ENCODE measurements at regions not wholly inside any gene's neighbourhood (a gene's known extent, or its start where the extent isn't known, plus 50 kb on each side); places are given as distances from the start of the nearest gene placed in this dataset.
"Not testable (repeated sequence)": the region's sequence is repeated elsewhere in the genome, so short reads cannot be mapped to it uniquely, and the experiment has no call there.

DNA sequence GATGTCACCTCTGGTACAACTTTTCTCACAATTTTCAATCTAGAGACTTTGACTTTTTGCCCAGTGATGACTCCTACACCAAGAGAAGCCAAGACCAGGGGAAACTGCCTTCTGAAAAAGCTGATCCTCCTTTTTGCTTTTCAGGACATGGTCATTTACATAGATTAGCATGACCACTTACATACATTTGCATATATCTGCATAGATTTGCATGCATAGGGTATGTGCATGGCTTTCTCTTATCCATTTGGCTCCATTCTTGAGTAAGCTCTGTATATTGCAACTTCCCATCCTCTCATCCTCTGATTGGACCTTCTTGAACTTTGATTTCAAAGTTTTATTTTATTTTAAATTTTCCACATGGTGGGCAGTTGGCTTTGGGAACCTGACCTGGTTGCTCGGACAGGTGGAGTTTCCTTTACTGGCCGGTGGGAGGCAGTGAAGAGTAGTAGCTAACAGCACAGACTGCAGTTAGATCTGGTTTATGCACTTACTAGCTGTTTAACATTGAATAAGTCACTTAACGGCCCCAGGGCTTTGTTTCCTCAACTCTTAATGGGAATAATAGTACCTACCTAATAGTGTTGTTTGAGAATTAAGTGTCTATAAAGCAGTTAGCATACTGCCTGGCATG is 92.9 kb downstream of the GPR139 start:
- Mint-ChIP-seq H3K27ac (ENCODE audit: low read depth) (no peak overlapping the region), H3K36me3 (ENCODE audit: insufficient read depth) (no peaks in the 10 kb centered on the region), H3K9me3 (no peaks in the 10 kb centered on the region), H3K27me3 (peaks cover 28% of the 10 kb centered on the region), H3K4me1 (no peaks in the 10 kb centered on the region), H3K4me3 (no peak overlapping the region)
- ATAC-seq (replicated peaks; ENCODE audit: extremely low read depth, poor library complexity, severe bottlenecking) = no peak
- DNase-seq (ENCODE audit: low spot score in 2 of 2) = no peak

- ATAC-seq (replicated peaks; ENCODE audit: extremely low read depth, poor library complexity, severe bottlenecking) (no peak), DNase-seq (ENCODE audit: low spot score in 2 of 2) (no peak)
- no peaks in the 10 kb centered on the region for H3K4me1 Mint-ChIP-seq
- no peak overlapping the region for H3K27ac Mint-ChIP-seq (ENCODE audit: low read depth)
- no peaks in the 10 kb centered on the region for H3K36me3 Mint-ChIP-seq (ENCODE audit: insufficient read depth)
- no peaks in the 10 kb centered on the region for H3K9me3 Mint-ChIP-seq
- peaks cover 36% of the 10 kb centered on the region for H3K27me3 Mint-ChIP-seq
- no peak overlapping the region for H3K4me3 Mint-ChIP-seq
Observed at GRCh38 chr16:19979638-19980037, 94.1 kb downstream of the GPR139 start.

GRCh38 chr16:19974607-19975006 is 90.0 kb upstream of the GPRC5B start:
- Mint-ChIP-seq H3K4me3 (no peak overlapping the region), H3K27ac (ENCODE audit: low read depth) (no peak overlapping the region), H3K9me3 (no peaks in the 10 kb centered on the region), H3K36me3 (ENCODE audit: insufficient read depth) (no peaks in the 10 kb centered on the region), H3K4me1 (no peaks in the 10 kb centered on the region), H3K27me3 (peaks cover 35% of the 10 kb centered on the region)
- no peak for ATAC-seq (replicated peaks; ENCODE audit: extremely low read depth, poor library complexity, severe bottlenecking)
- DNase-seq (ENCODE audit: low spot score in 2 of 2) = no peak

DNA sequence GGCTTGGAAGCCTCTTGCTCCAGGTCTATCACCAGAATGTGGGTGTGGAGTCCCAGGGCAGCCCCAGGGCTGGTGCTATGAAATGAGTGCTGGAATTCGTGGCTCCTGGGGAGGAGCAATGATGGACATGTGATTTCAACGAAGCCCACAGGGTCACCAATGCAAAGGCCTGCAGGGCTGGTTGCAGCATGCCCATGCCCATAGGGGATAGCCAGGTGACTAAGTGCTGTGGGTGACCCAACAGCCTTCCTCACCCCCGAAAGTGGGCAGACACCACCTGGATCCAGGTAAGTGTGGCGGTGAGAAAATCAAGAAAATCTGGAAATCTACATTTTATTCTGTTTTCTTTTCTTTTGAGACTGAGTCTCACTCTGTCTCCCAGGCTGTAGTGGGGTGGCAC is 87.5 kb upstream of the GPRC5B start:
- ATAC-seq (replicated peaks; ENCODE audit: extremely low read depth, poor library complexity, severe bottlenecking) (no peak), DNase-seq (ENCODE audit: low spot score in 2 of 2) (no peak)
- Mint-ChIP-seq H3K27ac (ENCODE audit: low read depth) (no peak overlapping the region), H3K27me3 (peaks cover 46% of the 10 kb centered on the region), H3K36me3 (ENCODE audit: insufficient read depth) (no peaks in the 10 kb centered on the region), H3K4me1 (no peaks in the 10 kb centered on the region), H3K9me3 (no peaks in the 10 kb centered on the region), H3K4me3 (no peak overlapping the region)

DNA sequence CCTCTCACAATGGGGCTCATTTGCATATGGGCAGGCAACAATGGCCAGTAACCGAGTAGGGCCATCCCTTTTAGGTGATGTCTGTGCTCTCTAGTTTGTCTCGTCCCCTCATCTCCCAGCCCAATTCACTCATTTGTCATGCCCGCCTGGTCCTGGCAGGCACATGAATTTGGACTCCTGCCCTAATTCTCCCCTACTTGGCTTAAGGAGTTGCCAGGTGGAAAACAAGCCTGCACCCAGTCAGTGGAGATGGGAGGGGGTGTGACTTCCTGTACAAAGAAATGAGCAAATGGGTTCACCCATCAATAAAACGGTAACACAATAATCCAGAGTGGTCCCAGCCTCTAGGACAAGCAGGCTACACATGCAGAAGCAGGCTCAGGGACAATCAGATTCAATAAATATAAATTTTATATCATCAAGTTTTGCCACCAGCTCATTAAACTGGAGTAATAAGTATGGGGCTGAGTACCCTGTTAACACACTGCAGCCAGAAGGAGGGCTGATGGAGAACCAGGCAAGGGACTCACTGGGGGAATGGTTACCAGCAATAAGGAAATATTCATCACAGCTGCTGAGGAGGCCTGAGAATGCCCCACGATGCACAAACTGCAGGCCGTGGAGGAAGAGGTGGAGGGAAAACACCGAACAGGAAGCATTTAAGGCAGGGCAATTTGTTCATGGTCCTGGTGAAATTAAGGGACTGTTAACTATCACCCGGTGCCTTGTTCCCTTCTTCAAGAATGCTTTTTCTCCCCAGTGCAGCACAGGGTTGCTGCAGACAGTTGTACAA is 84.4 kb upstream of the GPRC5B start:
- Mint-ChIP-seq H3K9me3 (no peaks in the 10 kb centered on the region), H3K27ac (ENCODE audit: low read depth) (no peak overlapping the region), H3K4me3 (no peak overlapping the region), H3K4me1 (no peaks in the 10 kb centered on the region), H3K36me3 (ENCODE audit: insufficient read depth) (no peaks in the 10 kb centered on the region), H3K27me3 (peaks cover 43% of the 10 kb centered on the region)
- DNase-seq (ENCODE audit: low spot score in 2 of 2) (no peak), ATAC-seq (replicated peaks; ENCODE audit: extremely low read depth, poor library complexity, severe bottlenecking) (no peak)

DNA sequence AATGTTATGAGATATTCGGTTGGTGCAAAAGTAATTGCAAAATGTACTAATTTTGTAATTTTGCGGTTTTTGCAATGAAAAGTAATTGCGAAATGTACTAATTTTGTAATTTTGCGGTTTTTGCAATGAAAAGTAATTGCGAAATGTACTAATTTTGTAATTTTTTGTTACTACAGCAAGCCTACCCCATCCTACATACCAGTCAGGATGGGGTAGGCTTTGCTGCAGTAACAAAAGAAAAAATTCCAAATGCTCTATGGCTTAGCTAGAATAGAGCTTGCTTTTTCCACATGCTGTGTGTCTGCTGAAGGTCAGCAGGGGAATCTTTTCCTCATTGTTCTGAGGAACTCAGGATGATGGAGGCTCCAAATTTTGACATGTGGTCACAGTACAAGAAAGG is 83.3 kb upstream of the GPRC5B start:
- peaks cover 43% of the 10 kb centered on the region for H3K27me3 Mint-ChIP-seq
- ATAC-seq (replicated peaks; ENCODE audit: extremely low read depth, poor library complexity, severe bottlenecking) = no peak
- no peaks in the 10 kb centered on the region for H3K36me3 Mint-ChIP-seq (ENCODE audit: insufficient read depth)

DNA sequence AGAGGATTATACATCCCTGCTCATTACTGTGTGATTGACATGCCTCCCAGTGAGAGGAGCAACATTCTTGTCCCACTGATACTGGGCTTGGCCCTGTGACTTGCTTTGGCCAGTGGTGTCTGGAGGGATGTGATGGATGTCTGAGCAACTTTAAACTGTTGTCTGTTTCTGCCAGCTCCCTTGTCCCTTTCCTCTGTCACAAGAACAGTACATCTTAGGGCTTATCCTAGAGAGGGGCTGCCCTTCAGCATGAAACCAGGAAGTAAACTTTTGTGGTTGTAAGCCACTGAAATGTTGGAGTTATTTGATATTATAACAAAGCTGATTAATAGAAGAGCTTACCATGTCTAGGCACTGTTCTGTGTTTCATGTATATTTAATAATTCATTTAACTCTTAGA is 82.9 kb upstream of the GPRC5B start:
- peaks cover 43% of the 10 kb centered on the region for H3K27me3 Mint-ChIP-seq
- ATAC-seq (replicated peaks; ENCODE audit: extremely low read depth, poor library complexity, severe bottlenecking) (no peak), DNase-seq (ENCODE audit: low spot score in 2 of 2) (no peak)
- H3K4me1 Mint-ChIP-seq = no peaks in the 10 kb centered on the region
- H3K36me3 Mint-ChIP-seq (ENCODE audit: insufficient read depth) = no peaks in the 10 kb centered on the region
- no peak overlapping the region for H3K27ac Mint-ChIP-seq (ENCODE audit: low read depth)
- no peaks in the 10 kb centered on the region for H3K9me3 Mint-ChIP-seq
- H3K4me3 Mint-ChIP-seq = no peak overlapping the region

More for the DNA sequence above, 83.3 kb upstream of the GPRC5B start:
- H3K4me3 Mint-ChIP-seq = no peak overlapping the region
- no peak for DNase-seq (ENCODE audit: low spot score in 2 of 2)
- H3K9me3 Mint-ChIP-seq = no peaks in the 10 kb centered on the region
- no peaks in the 10 kb centered on the region for H3K4me1 Mint-ChIP-seq
- H3K27ac Mint-ChIP-seq (ENCODE audit: low read depth) = no peak overlapping the region

- peaks cover 32% of the 10 kb centered on the region for H3K27me3 Mint-ChIP-seq
- no peaks in the 10 kb centered on the region for H3K9me3 Mint-ChIP-seq
- ATAC-seq (replicated peaks; ENCODE audit: extremely low read depth, poor library complexity, severe bottlenecking) = no peak
- no peak overlapping the region for H3K4me3 Mint-ChIP-seq
- H3K27ac Mint-ChIP-seq (ENCODE audit: low read depth) = no peak overlapping the region
- H3K36me3 Mint-ChIP-seq (ENCODE audit: insufficient read depth) = no peaks in the 10 kb centered on the region
- no peaks in the 10 kb centered on the region for H3K4me1 Mint-ChIP-seq
- DNase-seq (ENCODE audit: low spot score in 2 of 2) = no peak
Observed at GRCh38 chr16:19963301-19963700, 78.7 kb upstream of the GPRC5B start.

DNA sequence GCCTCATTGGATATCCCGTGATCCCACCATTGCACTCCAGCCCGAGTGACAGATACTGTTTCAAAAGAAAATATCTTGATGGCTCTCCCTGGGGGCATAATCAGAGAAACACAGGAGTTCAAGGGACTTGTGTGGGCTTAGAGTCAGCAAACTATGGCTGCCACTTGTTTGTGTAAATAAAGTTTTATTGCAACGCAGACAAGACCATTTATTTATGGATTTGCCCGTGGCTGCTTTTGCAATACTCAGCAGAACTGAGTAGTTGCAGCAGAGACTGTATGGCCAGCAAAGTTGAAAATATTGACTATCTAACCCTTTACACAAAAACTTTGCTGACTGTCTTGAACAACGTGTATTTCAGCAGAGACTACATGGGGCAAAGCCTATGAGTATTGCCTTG is 75.5 kb upstream of the GPRC5B start:
- DNase-seq (ENCODE audit: low spot score in 2 of 2) (no peak), ATAC-seq (replicated peaks; ENCODE audit: extremely low read depth, poor library complexity, severe bottlenecking) (no peak)
- H3K4me3 Mint-ChIP-seq = no peak overlapping the region
- no peaks in the 10 kb centered on the region for H3K4me1 Mint-ChIP-seq
- H3K36me3 Mint-ChIP-seq (ENCODE audit: insufficient read depth) = no peaks in the 10 kb centered on the region
- H3K27me3 Mint-ChIP-seq = peaks cover 19% of the 10 kb centered on the region
- no peaks in the 10 kb centered on the region for H3K9me3 Mint-ChIP-seq
- no peak overlapping the region for H3K27ac Mint-ChIP-seq (ENCODE audit: low read depth)

DNA sequence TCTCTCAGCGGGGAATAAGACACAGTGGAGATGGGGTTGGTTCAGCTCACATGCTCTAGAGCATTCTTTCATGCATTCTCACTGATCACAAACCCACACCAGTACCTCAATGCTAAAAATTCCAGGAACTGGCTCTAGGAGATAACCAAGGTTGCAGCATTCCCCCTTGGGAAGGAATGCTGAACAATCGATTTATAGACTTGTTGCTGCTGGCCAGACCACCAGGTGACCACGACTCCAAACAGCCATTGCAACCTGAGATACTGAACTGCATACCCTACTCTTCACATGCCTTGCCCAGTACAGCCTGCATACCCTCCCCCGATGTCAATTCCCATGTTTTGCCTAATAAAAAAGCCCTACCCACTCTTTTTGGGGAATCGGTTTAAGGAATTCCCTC is 75.1 kb upstream of the GPRC5B start:
- H3K4me3 Mint-ChIP-seq = no peak overlapping the region
- H3K27me3 Mint-ChIP-seq = peaks cover 19% of the 10 kb centered on the region

GRCh38 chr16:19955896-19956295 is 71.2 kb upstream of the GPRC5B start:
- peaks cover 29% of the 10 kb centered on the region for H3K27me3 Mint-ChIP-seq
- H3K36me3 Mint-ChIP-seq (ENCODE audit: insufficient read depth); H3K9me3 Mint-ChIP-seq; H3K4me3 Mint-ChIP-seq; ATAC-seq (replicated peaks; ENCODE audit: extremely low read depth, poor library complexity, severe bottlenecking); H3K27ac Mint-ChIP-seq (ENCODE audit: low read depth); DNase-seq (ENCODE audit: low spot score in 2 of 2); H3K4me1 Mint-ChIP-seq: not testable (repeated sequence)

More for the DNA sequence above, 75.1 kb upstream of the GPRC5B start:
- DNase-seq (ENCODE audit: low spot score in 2 of 2) (no peak), ATAC-seq (replicated peaks; ENCODE audit: extremely low read depth, poor library complexity, severe bottlenecking) (no peak)
- no peaks in the 10 kb centered on the region for H3K4me1 Mint-ChIP-seq
- no peak overlapping the region for H3K27ac Mint-ChIP-seq (ENCODE audit: low read depth)
- H3K9me3 Mint-ChIP-seq = no peaks in the 10 kb centered on the region
- H3K36me3 Mint-ChIP-seq (ENCODE audit: insufficient read depth) = no peaks in the 10 kb centered on the region

DNA sequence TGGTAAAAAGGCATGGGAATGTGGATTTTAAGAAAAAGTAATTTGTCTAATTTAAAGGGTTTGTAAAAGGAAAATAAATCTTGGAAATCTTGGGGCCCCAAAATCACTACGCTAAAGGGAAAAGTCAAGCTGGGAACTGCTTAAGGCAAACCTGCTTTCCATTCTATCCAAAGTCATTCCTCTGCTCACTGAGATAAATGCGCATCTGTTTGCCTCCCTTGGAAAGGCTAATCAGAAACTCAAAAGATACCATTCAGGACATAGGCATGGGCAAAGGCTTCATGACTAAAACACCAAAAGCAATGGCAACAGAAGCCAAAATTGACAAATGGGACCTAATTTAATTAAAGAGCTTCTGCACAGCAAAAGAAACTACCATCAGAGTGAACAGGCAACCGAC is 70.4 kb upstream of the GPRC5B start:
- H3K27ac Mint-ChIP-seq (ENCODE audit: low read depth); H3K4me1 Mint-ChIP-seq; H3K4me3 Mint-ChIP-seq; ATAC-seq (replicated peaks; ENCODE audit: extremely low read depth, poor library complexity, severe bottlenecking); DNase-seq (ENCODE audit: low spot score in 2 of 2); H3K9me3 Mint-ChIP-seq; H3K36me3 Mint-ChIP-seq (ENCODE audit: insufficient read depth): not testable (repeated sequence)
- H3K27me3 Mint-ChIP-seq = peaks cover 32% of the 10 kb centered on the region
